Heart left ventricle (tissue), 13 donors: ENCODE measurements at regions not wholly inside any gene's neighbourhood (a gene's known extent, or its start where the extent isn't known, plus 50 kb on each side); places are given as distances from the start of the nearest gene placed in this dataset.

Experiments used
- POLR2A ChIP-seq, 2 donors: fragments of 450-650 bp; IDR thresholded peaks; one replicate each; pipeline ENCODE4 v1.6.1; 2017; ENCODE audit warnings: antibody characterized with exemption in 2 of 2, mild to moderate bottlenecking in 2 of 2, moderate library complexity in 2 of 2
- TF ChIP-seq, protein P1 (sequence below), 12 donors: fragments of 200-600 bp; sonication (generic) in 4 of 12; IDR thresholded peaks; one replicate each; pipeline versions ENCODE4 v1.5.0 to v1.8.0; 2018 to 2022; ENCODE audit warnings: antibody characterized with exemption in 12 of 12, mild to moderate bottlenecking in 5 of 12
- donor health status: ischemic (EF 13 %, LVEDD 7.1; RV severe dilation, severe dysfunction).
- donor health status: DM: no; HTN: yes; CAD: no.
- donor health status: DM: no; HTN: no; CAD: no.
- donor health status: ischemic (EF 25% LVEDD 6.9; RV normal size, moderate dysfunction).
- donor health status: ischemic (EF 25% LVEDD 5.7; RV mildly dilated, moderate dysfunction).
- donor health status: ischemic (EF 35%, LVEDD 5.7; RV mildly dilated, moderate dysfunction).
- donor health status: nonischemic (EF 11% LVEDD 7.7; RV severe dilation, severe dysfunction).
- donor health status: DM: yes; HTN: yes; CAD: no.
- donor health status: PGD.
- donor health status: ischemic (EF 29% LVEDD 5.4; RV normal size, mild dysfunction).
- donor health status: nonischemic (EF 23%, LVEDD 6.1; RV moderate dilation, normal function).

DNA sequence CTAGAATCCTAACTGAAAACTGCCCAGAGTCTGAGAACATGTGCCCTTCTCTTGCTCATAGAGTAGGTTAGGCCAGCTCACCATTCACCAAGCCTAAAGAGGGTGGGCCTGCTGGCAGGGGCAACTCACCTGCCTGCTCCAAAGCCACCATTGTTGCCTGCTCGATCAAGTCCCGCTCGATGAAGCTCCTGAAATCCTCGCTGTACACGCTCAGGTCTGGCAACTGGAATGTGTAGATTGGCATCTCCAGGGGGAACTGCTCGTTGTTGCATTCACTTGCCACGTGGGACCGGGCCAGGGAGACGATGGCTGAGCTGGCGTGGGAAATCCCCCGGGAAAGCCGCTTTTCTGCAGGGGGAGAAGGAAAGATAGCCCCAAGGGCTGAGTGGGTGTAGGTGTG is 232.2 kb downstream of the KLF13 start:
- TF ChIP-seq, protein P1, sequence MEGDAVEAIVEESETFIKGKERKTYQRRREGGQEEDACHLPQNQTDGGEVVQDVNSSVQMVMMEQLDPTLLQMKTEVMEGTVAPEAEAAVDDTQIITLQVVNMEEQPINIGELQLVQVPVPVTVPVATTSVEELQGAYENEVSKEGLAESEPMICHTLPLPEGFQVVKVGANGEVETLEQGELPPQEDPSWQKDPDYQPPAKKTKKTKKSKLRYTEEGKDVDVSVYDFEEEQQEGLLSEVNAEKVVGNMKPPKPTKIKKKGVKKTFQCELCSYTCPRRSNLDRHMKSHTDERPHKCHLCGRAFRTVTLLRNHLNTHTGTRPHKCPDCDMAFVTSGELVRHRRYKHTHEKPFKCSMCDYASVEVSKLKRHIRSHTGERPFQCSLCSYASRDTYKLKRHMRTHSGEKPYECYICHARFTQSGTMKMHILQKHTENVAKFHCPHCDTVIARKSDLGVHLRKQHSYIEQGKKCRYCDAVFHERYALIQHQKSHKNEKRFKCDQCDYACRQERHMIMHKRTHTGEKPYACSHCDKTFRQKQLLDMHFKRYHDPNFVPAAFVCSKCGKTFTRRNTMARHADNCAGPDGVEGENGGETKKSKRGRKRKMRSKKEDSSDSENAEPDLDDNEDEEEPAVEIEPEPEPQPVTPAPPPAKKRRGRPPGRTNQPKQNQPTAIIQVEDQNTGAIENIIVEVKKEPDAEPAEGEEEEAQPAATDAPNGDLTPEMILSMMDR (IDR thresholded peaks at IDR 0.05): no peak
- TF ChIP-seq POLR2A (IDR thresholded peaks at IDR 0.05): no peak
